ENCODE measurements at regions not wholly inside any gene's neighbourhood (a gene's known extent, or its start where the extent isn't known, plus 50 kb on each side); places are given as distances from the start of the nearest gene placed in this dataset.

- 79 to 80% methylated on average over 5 of the region's 5 CpGs for WGBS, 2 donors
- Histone ChIP-seq H3K4me3 (no peak overlapping the region), H3K9me3 (no peaks in the 10 kb centered on the region), H3K27me3 (peaks cover 0 to 42% (median 22%) of the 10 kb centered on the region in 7 donors), H3K4me1 (no peaks in the 10 kb centered on the region), H3K27ac (no peak overlapping the region), H3K36me3 (no peaks in the 10 kb centered on the region)
- intact Hi-C loops (cut with DNase I), result no loop called here
- TF ChIP-seq, protein P1, sequence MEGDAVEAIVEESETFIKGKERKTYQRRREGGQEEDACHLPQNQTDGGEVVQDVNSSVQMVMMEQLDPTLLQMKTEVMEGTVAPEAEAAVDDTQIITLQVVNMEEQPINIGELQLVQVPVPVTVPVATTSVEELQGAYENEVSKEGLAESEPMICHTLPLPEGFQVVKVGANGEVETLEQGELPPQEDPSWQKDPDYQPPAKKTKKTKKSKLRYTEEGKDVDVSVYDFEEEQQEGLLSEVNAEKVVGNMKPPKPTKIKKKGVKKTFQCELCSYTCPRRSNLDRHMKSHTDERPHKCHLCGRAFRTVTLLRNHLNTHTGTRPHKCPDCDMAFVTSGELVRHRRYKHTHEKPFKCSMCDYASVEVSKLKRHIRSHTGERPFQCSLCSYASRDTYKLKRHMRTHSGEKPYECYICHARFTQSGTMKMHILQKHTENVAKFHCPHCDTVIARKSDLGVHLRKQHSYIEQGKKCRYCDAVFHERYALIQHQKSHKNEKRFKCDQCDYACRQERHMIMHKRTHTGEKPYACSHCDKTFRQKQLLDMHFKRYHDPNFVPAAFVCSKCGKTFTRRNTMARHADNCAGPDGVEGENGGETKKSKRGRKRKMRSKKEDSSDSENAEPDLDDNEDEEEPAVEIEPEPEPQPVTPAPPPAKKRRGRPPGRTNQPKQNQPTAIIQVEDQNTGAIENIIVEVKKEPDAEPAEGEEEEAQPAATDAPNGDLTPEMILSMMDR (IDR thresholded peaks at IDR 0.05), result no peak
- DNase-seq (no peak), ATAC-seq (no peak)
Measured at GRCh38 chr10:130957423-130957822, 354.1 kb downstream of the TCERG1L start.

DNA sequence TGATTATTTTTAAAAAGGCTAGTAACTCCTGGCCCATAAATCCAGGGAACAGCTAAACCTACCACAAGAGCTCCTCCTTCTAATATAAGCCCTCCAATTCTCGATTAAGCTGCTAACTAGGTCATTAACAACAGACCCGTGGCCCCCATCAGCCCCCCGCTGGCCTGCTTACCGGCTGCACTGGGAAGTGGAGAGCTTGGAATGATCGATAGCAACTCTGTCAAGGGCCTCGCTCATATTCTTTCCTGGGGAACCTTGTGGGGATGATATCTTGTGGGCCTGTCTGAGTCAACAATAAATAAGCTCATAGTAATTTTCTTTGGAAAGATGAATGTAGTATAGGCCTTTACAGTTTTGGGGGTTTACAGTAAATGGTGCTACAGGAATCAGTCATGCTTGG is 353.5 kb downstream of the TCERG1L start:
- no peak overlapping the region for H3K4me3 ChIP-seq
- WGBS, 2 donors, result 61 to 73% methylated on average over 6 of the region's 6 CpGs
- no peak for DNase-seq
- TF ChIP-seq, protein P1 (IDR thresholded peaks at IDR 0.05), result no peak
- no peaks in the 10 kb centered on the region for H3K36me3 ChIP-seq
- no peak overlapping the region for H3K27ac ChIP-seq
- H3K4me1 ChIP-seq, result no peaks in the 10 kb centered on the region
- intact Hi-C loops (cut with DNase I), result no loop called here
- no peak for ATAC-seq
- no peaks in the 10 kb centered on the region for H3K9me3 ChIP-seq
- H3K27me3 ChIP-seq, result peaks cover 0 to 42% (median 19%) of the 10 kb centered on the region in 7 donors

GRCh38 chr10:130958981-130959751 is 352.4 kb downstream of the TCERG1L start:
- no peaks in the 10 kb centered on the region for H3K9me3 ChIP-seq
- H3K27me3 ChIP-seq, result peaks cover 0 to 34% (median 10%) of the 10 kb centered on the region in 7 donors
- no peaks in the 10 kb centered on the region for H3K36me3 ChIP-seq
- H3K4me1 ChIP-seq, result no peaks in the 10 kb centered on the region
- H3K27ac ChIP-seq, result no peak overlapping the region
- TF ChIP-seq, protein P1 (IDR thresholded peaks at IDR 0.05), result no peak
- DNase-seq (no peak), ATAC-seq (no peak)
- WGBS, 2 donors, result 88% methylated on average over 16 of the region's 16 CpGs
- intact Hi-C loops (cut with DNase I), result no loop called here
- no peak overlapping the region for H3K4me3 ChIP-seq

- WGBS, 2 donors, result 74 to 77% methylated on average over 8 of the region's 8 CpGs
Measured at GRCh38 chr10:130959752-130960195, 351.7 kb downstream of the TCERG1L start.

More at GRCh38 chr10:130959752-130960195, 351.7 kb downstream of the TCERG1L start:
- TF ChIP-seq, protein P1 (IDR thresholded peaks at IDR 0.05), result no peak
- Histone ChIP-seq H3K27ac (no peak overlapping the region), H3K4me3 (no peak overlapping the region), H3K9me3 (no peaks in the 10 kb centered on the region), H3K27me3 (peaks cover 0 to 34% (median 10%) of the 10 kb centered on the region in 7 donors), H3K4me1 (no peaks in the 10 kb centered on the region), H3K36me3 (no peaks in the 10 kb centered on the region)
- intact Hi-C loops (cut with DNase I), result no loop called here
- DNase-seq (no peak), ATAC-seq (no peak)
